ENCODE measurements at regions not wholly inside any gene's neighbourhood (a gene's known extent, or its start where the extent isn't known, plus 50 kb on each side); places are given as distances from the start of the nearest gene placed in this dataset.

DNA sequence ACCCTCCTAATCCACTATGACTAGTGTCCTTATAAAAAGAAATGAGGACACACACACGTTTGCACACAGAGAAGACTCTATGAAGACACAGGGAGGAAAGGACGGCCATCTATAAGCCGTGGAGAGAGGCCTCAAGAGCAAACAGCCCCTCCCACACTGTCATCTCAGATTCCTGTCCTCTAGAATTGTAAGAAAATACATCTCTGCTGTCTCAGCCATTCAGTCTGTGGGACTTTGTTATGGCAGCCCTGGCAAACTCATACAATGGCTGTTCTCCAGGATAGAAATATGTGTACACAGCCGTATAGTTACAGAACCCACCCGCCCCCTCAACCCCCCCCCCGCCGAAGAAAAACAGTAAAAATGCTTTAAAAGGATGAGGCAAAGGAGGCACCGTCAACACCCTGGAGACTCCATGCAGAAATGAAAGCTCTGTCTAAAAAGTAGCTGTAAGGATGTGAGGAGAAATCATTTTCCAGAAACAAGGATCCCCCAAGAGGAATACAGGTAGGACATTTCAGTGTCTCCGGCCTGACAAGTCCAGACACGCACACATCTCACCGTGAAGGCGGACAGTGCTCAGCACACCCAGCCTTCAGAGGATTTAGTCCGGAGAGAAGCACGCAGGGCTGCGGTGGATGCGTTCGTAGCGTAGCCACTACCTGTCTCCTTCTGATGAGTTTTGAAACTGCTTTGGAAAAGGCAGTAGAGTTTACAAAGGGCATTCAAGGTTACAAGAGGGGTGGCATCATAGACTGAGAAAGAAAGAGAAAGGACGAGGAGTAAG, 110.8 kb upstream of the ERCC6L2 start:
- DNase-seq (ENCODE audit: low read depth in 2 of 2): no peak
- H3K4me3 ChIP-seq (replicated peaks in 1 of 2; ENCODE audit: low read depth in 2 of 2, low read length in 2 of 2): no peak overlapping the region
- no peak for TF ChIP-seq CTCF (IDR thresholded peaks at IDR 0.05; ENCODE audit: low read depth, low read length)

- DNase-seq (ENCODE audit: low read depth in 2 of 2): no peak
These were observed 111.5 kb upstream of the ERCC6L2 start for GRCh38 chr9:95763983-95764382.

GRCh38 chr9:95763006-95763405, 112.5 kb upstream of the ERCC6L2 start:
- DNase-seq (ENCODE audit: low read depth in 2 of 2): no peak
- no peak for TF ChIP-seq CTCF (IDR thresholded peaks at IDR 0.05; ENCODE audit: low read depth, low read length)
- H3K4me3 ChIP-seq (replicated peaks in 1 of 2; ENCODE audit: low read depth in 2 of 2, low read length in 2 of 2): no peak overlapping the region

More at GRCh38 chr9:95763983-95764382, 111.5 kb upstream of the ERCC6L2 start:
- TF ChIP-seq CTCF (IDR thresholded peaks at IDR 0.05; ENCODE audit: low read depth, low read length): no peak
- H3K4me3 ChIP-seq (replicated peaks in 1 of 2; ENCODE audit: low read depth in 2 of 2, low read length in 2 of 2): no peak overlapping the region

GRCh38 chr9:95762322-95762721, 113.2 kb upstream of the ERCC6L2 start:
- no peak for TF ChIP-seq CTCF (IDR thresholded peaks at IDR 0.05; ENCODE audit: low read depth, low read length)
- no peak for DNase-seq (ENCODE audit: low read depth in 2 of 2)
- H3K4me3 ChIP-seq (replicated peaks in 1 of 2; ENCODE audit: low read depth in 2 of 2, low read length in 2 of 2): no peak overlapping the region

- no peak overlapping the region for H3K4me3 ChIP-seq (replicated peaks in 1 of 2; ENCODE audit: low read depth in 2 of 2, low read length in 2 of 2)
- no peak for TF ChIP-seq CTCF (IDR thresholded peaks at IDR 0.05; ENCODE audit: low read depth, low read length)
- DNase-seq (ENCODE audit: low read depth in 2 of 2): no peak
These were observed 114.7 kb upstream of the ERCC6L2 start for GRCh38 chr9:95760791-95761190.

GRCh38 chr9:95757439-95757838, 118.1 kb upstream of the ERCC6L2 start:
- H3K4me3 ChIP-seq (replicated peaks in 1 of 2; ENCODE audit: low read depth in 2 of 2, low read length in 2 of 2): no peak overlapping the region
- TF ChIP-seq CTCF (IDR thresholded peaks at IDR 0.05; ENCODE audit: low read depth, low read length): no peak
- no peak for DNase-seq (ENCODE audit: low read depth in 2 of 2)

- DNase-seq (ENCODE audit: low read depth in 2 of 2): peak; percentile 94 to 95
- H3K4me3 ChIP-seq (replicated peaks in 1 of 2; ENCODE audit: low read depth in 2 of 2, low read length in 2 of 2): no peak overlapping the region
- TF ChIP-seq CTCF (IDR thresholded peaks at IDR 0.05; ENCODE audit: low read depth, low read length): no peak
These were observed 118.5 kb upstream of the ERCC6L2 start for GRCh38 chr9:95756986-95757385.

Measured in cardiac fibroblast (primary cell).